ENCODE measurements at regions not wholly inside any gene's neighbourhood (a gene's known extent, or its start where the extent isn't known, plus 50 kb on each side); places are given as distances from the start of the nearest gene placed in this dataset.

DNA sequence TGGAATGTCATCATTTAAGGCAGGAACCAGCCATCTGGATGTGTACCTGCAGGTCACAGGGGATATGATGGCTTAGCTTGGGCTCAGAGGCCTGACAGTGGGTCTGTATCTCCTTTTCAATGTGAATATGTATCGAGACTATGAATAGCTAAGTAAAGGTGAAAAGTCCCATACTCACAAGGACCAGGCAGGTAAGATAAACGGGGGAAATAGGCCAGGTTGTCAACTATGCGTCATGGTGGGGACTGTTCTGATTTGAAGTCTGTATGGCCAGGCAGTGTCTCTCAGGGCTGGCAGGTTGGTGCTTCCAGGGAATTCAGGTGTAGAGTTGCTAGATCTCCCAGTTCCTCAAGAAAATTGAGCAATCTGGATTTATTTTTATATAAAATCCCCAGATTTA lies 987.9 kb upstream of the WWC1 start:
- no peak for TF ChIP-seq POLR2A (IDR thresholded peaks at IDR 0.05)
- TF ChIP-seq, protein P1, sequence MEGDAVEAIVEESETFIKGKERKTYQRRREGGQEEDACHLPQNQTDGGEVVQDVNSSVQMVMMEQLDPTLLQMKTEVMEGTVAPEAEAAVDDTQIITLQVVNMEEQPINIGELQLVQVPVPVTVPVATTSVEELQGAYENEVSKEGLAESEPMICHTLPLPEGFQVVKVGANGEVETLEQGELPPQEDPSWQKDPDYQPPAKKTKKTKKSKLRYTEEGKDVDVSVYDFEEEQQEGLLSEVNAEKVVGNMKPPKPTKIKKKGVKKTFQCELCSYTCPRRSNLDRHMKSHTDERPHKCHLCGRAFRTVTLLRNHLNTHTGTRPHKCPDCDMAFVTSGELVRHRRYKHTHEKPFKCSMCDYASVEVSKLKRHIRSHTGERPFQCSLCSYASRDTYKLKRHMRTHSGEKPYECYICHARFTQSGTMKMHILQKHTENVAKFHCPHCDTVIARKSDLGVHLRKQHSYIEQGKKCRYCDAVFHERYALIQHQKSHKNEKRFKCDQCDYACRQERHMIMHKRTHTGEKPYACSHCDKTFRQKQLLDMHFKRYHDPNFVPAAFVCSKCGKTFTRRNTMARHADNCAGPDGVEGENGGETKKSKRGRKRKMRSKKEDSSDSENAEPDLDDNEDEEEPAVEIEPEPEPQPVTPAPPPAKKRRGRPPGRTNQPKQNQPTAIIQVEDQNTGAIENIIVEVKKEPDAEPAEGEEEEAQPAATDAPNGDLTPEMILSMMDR (IDR thresholded peaks at IDR 0.05) = no peak

GRCh38 chr5:167304834-167305469 lies 986.5 kb upstream of the WWC1 start:
- H3K27ac ChIP-seq = no peak overlapping the region
- no peaks in the 10 kb centered on the region for H3K9me3 ChIP-seq
- WGBS, 2 donors = 44 to 51% methylated on average over 6 of the region's 6 CpGs
- TF ChIP-seq POLR2A (IDR thresholded peaks at IDR 0.05) = no peak
- TF ChIP-seq, protein P1 (IDR thresholded peaks at IDR 0.05) = no peak
- DNase-seq (no peak), ATAC-seq (no peak)
- H3K4me1 ChIP-seq = no peaks in the 10 kb centered on the region
- intact Hi-C loops (cut with DNase I) = no loop called here
- no peaks in the 10 kb centered on the region for H3K36me3 ChIP-seq (replicated peaks in 1 of 2; ENCODE audit: insufficient read depth in 1 of 2, low read depth in 2 of 2)
- H3K27me3 ChIP-seq = no peaks in the 10 kb centered on the region
- H3K4me3 ChIP-seq = no peak overlapping the region

More for the DNA sequence above, 987.9 kb upstream of the WWC1 start:
- Histone ChIP-seq H3K27ac (no peak overlapping the region), H3K36me3 (replicated peaks in 1 of 2; ENCODE audit: insufficient read depth in 1 of 2, low read depth in 2 of 2) (no peaks in the 10 kb centered on the region), H3K9me3 (no peaks in the 10 kb centered on the region), H3K4me1 (no peaks in the 10 kb centered on the region), H3K4me3 (no peak overlapping the region), H3K27me3 (no peaks in the 10 kb centered on the region)
- ATAC-seq = no peak
- no peak for DNase-seq
- intact Hi-C loops (cut with DNase I) = no loop called here
- WGBS, 2 donors = 63 to 77% methylated on average over 3 of the region's 3 CpGs

GRCh38 chr5:167305591-167306213 lies 985.7 kb upstream of the WWC1 start:
- ATAC-seq (no peak), DNase-seq (no peak)
- TF ChIP-seq, protein P1 (IDR thresholded peaks at IDR 0.05) = no peak
- no peak for TF ChIP-seq POLR2A (IDR thresholded peaks at IDR 0.05)
- H3K36me3 ChIP-seq (replicated peaks in 1 of 2; ENCODE audit: insufficient read depth in 1 of 2, low read depth in 2 of 2) = no peaks in the 10 kb centered on the region
- H3K27me3 ChIP-seq = no peaks in the 10 kb centered on the region
- WGBS, 2 donors = 57 to 66% methylated on average over 9 of the region's 9 CpGs
- no peaks in the 10 kb centered on the region for H3K4me1 ChIP-seq
- H3K4me3 ChIP-seq = no peak overlapping the region
- intact Hi-C loops (cut with DNase I) = no loop called here
- no peak overlapping the region for H3K27ac ChIP-seq
- H3K9me3 ChIP-seq = no peaks in the 10 kb centered on the region

DNA sequence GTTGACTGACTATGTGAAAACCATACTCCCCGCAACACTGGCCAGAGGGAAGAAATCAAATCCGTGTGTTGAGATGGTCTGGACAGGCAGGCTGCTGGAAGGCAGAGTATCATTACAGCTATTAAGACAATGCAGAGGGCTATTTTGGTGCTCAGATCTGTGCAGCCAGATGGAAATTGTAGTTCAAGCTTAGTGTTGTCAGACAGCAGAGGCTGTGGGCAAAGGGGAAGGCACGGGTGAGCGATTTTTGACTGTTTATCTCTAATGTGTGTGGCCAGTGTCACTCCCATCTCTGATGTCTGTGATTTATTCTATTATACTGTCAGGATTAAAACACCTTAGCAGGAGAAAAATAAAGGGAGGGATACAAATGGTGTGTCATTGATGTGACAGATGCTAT lies 984.4 kb upstream of the WWC1 start:
- Histone ChIP-seq H3K27ac (no peak overlapping the region), H3K36me3 (replicated peaks in 1 of 2; ENCODE audit: insufficient read depth in 1 of 2, low read depth in 2 of 2) (no peaks in the 10 kb centered on the region), H3K27me3 (no peaks in the 10 kb centered on the region), H3K4me3 (no peak overlapping the region), H3K9me3 (no peaks in the 10 kb centered on the region), H3K4me1 (no peaks in the 10 kb centered on the region)
- TF ChIP-seq, protein P1 (IDR thresholded peaks at IDR 0.05) = no peak
- TF ChIP-seq POLR2A (IDR thresholded peaks at IDR 0.05) = no peak
- WGBS, 2 donors = 69 to 76% methylated on average over 4 of the region's 4 CpGs
- DNase-seq (no peak), ATAC-seq (no peak)
- intact Hi-C loops (cut with DNase I) = no loop called here

- no peaks in the 10 kb centered on the region for H3K36me3 ChIP-seq (replicated peaks in 1 of 2; ENCODE audit: insufficient read depth in 1 of 2, low read depth in 2 of 2)
- H3K27ac ChIP-seq = no peak overlapping the region
- H3K9me3 ChIP-seq = no peaks in the 10 kb centered on the region
- ATAC-seq = no peak
- DNase-seq = no peak
- no peak overlapping the region for H3K4me3 ChIP-seq
- no peaks in the 10 kb centered on the region for H3K27me3 ChIP-seq
- no peaks in the 10 kb centered on the region for H3K4me1 ChIP-seq
- no peak for TF ChIP-seq POLR2A (IDR thresholded peaks at IDR 0.05)
- TF ChIP-seq, protein P1 (IDR thresholded peaks at IDR 0.05) = no peak
- WGBS, 2 donors = 78% methylated on average over 5 of the region's 5 CpGs
- intact Hi-C loops (cut with DNase I) = no loop called here
These were observed 983.0 kb upstream of the WWC1 start for GRCh38 chr5:167308466-167308865.
